ENCODE measurements at regions not wholly inside any gene's neighbourhood (a gene's known extent, or its start where the extent isn't known, plus 50 kb on each side); places are given as distances from the start of the nearest gene placed in this dataset.
A peak's percentile ranks its signal among the peaks of the same experiment; 100 is the strongest.

DNA sequence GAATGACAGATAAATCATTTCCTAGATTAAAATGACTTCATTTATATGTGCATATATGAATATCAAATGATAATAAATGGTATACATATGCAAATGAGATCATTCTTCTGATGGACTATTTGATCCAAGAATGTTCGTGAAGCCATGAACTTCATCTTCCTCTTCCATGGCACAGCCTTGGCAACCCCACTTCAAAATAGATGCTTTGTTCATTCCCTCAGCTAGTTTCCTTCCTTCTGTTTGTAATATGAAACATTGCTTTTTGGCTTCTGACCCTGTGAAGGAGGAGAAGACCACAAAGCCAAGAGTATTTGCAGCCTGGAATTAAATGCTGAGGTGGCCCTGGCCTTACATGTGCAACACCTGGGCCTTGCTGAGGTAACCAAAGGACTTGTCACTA is 106.8 kb upstream of the LIFR start:
- Histone ChIP-seq H3K4me2 (ENCODE audit: low read depth, low read length, poor library complexity, severe bottlenecking) (no peak overlapping the region), H3K9me2 (replicated peaks; ENCODE audit: low read depth, low read length) (no peaks in the 10 kb centered on the region; the same call in 1 of the 2 replicates), H3K4me1 (ENCODE audit: insufficient read depth, low read length, poor library complexity, severe bottlenecking) (no peaks in the 10 kb centered on the region), H4K20me1 (ENCODE audit: insufficient read depth, low read length, poor library complexity, severe bottlenecking) (no peaks in the 10 kb centered on the region), H2AFZ (ENCODE audit: low read length) (no peak overlapping the region), H3K9ac (ENCODE audit: low read depth, low read length, poor library complexity, severe bottlenecking) (no peak overlapping the region), H3F3A (ENCODE audit: low read depth) (no peaks in the 10 kb centered on the region), H3K36me3 (ENCODE audit: insufficient read depth, low read length) (no peaks in the 10 kb centered on the region), H3K9me3 (ENCODE audit: insufficient read depth, low read depth, low read length) (no peaks in the 10 kb centered on the region), H3K4me3 (ENCODE audit: low read length, poor library complexity, severe bottlenecking) (no peak overlapping the region), H3K79me2 (ENCODE audit: insufficient read depth, low read length) (no peaks in the 10 kb centered on the region), H3K27me3 (ENCODE audit: insufficient read depth, low read length, poor library complexity, severe bottlenecking) (peaks cover 5% of the 10 kb centered on the region)
- no peak for TF ChIP-seq EZH2phosphoT487 (IDR thresholded peaks at IDR 0.05; ENCODE audit: borderline replicate concordance)
- TF ChIP-seq, protein P1, sequence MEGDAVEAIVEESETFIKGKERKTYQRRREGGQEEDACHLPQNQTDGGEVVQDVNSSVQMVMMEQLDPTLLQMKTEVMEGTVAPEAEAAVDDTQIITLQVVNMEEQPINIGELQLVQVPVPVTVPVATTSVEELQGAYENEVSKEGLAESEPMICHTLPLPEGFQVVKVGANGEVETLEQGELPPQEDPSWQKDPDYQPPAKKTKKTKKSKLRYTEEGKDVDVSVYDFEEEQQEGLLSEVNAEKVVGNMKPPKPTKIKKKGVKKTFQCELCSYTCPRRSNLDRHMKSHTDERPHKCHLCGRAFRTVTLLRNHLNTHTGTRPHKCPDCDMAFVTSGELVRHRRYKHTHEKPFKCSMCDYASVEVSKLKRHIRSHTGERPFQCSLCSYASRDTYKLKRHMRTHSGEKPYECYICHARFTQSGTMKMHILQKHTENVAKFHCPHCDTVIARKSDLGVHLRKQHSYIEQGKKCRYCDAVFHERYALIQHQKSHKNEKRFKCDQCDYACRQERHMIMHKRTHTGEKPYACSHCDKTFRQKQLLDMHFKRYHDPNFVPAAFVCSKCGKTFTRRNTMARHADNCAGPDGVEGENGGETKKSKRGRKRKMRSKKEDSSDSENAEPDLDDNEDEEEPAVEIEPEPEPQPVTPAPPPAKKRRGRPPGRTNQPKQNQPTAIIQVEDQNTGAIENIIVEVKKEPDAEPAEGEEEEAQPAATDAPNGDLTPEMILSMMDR (conservative IDR thresholded peaks at IDR 0.05; ENCODE audit: low read length): no peak

DNA sequence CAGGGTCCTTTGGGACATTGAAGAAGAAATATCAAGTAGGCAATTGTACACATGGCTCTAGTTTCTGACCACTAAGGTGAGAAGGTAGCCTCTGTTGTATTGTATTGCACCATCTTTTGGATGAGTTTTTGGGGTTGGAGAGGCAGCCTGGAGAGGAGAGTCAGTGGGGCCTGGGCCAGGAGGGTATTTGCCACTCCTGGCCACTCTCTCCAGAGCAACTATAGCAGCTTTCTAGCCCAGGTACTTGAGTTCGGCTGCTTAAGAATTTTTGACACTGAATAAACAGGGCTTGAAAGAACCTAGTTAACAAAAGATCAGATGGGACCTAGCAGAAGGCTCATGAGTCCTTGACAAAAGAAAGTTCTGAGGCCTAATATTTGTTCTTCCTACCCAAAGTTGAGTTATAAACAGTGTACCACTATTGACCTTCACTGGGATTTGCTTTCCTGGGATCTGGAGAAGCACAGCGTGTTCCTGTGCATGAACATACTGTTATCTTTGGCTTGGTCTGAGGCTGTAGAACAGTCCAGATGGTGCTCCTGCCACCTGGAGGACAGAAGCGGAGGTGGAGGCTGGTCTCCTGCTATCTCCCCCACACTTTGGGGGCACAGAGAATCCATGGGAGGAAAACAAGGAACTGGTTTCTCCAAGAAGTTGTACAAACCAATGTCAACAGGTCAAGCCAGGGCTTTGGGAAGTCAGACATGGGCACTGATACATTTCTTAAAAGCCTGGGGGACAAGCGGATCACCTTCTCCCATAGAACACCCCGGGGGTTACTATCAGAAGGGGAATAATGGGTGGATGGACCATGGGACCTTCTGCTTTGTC is 110.4 kb upstream of the LIFR start:
- no peaks in the 10 kb centered on the region for H3K36me3 ChIP-seq (ENCODE audit: insufficient read depth, low read length)
- no peak overlapping the region for H2AFZ ChIP-seq (ENCODE audit: low read length)
- H3K9me3 ChIP-seq (ENCODE audit: insufficient read depth, low read depth, low read length): no peaks in the 10 kb centered on the region
- H3K4me3 ChIP-seq (ENCODE audit: low read length, poor library complexity, severe bottlenecking): no peak overlapping the region
- no peaks in the 10 kb centered on the region for H3K79me2 ChIP-seq (ENCODE audit: insufficient read depth, low read length)
- no peaks in the 10 kb centered on the region for H3F3A ChIP-seq (ENCODE audit: low read depth)
- no peaks in the 10 kb centered on the region; the same call in 1 of the 2 replicates for H3K9me2 ChIP-seq (replicated peaks; ENCODE audit: low read depth, low read length)
- H3K9ac ChIP-seq (ENCODE audit: low read depth, low read length, poor library complexity, severe bottlenecking): no peak overlapping the region
- no peaks in the 10 kb centered on the region for H3K27me3 ChIP-seq (ENCODE audit: insufficient read depth, low read length, poor library complexity, severe bottlenecking)
- TF ChIP-seq, protein P1 (conservative IDR thresholded peaks at IDR 0.05; ENCODE audit: low read length): peak; percentile 54
- no peak for TF ChIP-seq EZH2phosphoT487 (IDR thresholded peaks at IDR 0.05; ENCODE audit: borderline replicate concordance)
- H4K20me1 ChIP-seq (ENCODE audit: insufficient read depth, low read length, poor library complexity, severe bottlenecking): no peaks in the 10 kb centered on the region
- H3K4me1 ChIP-seq (ENCODE audit: insufficient read depth, low read length, poor library complexity, severe bottlenecking): no peaks in the 10 kb centered on the region
- H3K4me2 ChIP-seq (ENCODE audit: low read depth, low read length, poor library complexity, severe bottlenecking): no peak overlapping the region

DNA sequence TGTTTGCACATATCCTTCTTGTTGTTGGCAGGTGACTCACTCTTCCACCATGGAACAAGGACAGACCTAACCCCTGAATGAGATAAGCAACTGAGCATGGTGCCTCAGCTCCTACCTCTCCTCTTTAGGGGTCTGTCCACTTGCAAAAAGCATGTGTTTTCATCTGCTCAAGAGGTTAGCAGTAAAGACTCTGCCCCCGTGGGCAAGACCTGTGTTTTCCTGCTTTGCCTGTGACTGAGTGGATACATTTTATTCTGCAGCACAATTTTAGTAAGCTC is 111.0 kb upstream of the LIFR start:
- H3F3A ChIP-seq (ENCODE audit: low read depth): no peaks in the 10 kb centered on the region
- TF ChIP-seq EZH2phosphoT487 (IDR thresholded peaks at IDR 0.05; ENCODE audit: borderline replicate concordance): no peak
- TF ChIP-seq, protein P1 (conservative IDR thresholded peaks at IDR 0.05; ENCODE audit: low read length): no peak
- no peak overlapping the region for H3K9ac ChIP-seq (ENCODE audit: low read depth, low read length, poor library complexity, severe bottlenecking)
- no peak overlapping the region for H3K4me3 ChIP-seq (ENCODE audit: low read length, poor library complexity, severe bottlenecking)
- no peaks in the 10 kb centered on the region for H3K36me3 ChIP-seq (ENCODE audit: insufficient read depth, low read length)
- no peak overlapping the region for H2AFZ ChIP-seq (ENCODE audit: low read length)
- no peaks in the 10 kb centered on the region for H3K9me3 ChIP-seq (ENCODE audit: insufficient read depth, low read depth, low read length)
- H4K20me1 ChIP-seq (ENCODE audit: insufficient read depth, low read length, poor library complexity, severe bottlenecking): no peaks in the 10 kb centered on the region
- no peak overlapping the region for H3K4me2 ChIP-seq (ENCODE audit: low read depth, low read length, poor library complexity, severe bottlenecking)
- no peaks in the 10 kb centered on the region for H3K79me2 ChIP-seq (ENCODE audit: insufficient read depth, low read length)
- H3K9me2 ChIP-seq (replicated peaks; ENCODE audit: low read depth, low read length): no peaks in the 10 kb centered on the region; the same call in 1 of the 2 replicates
- no peaks in the 10 kb centered on the region for H3K4me1 ChIP-seq (ENCODE audit: insufficient read depth, low read length, poor library complexity, severe bottlenecking)
- H3K27me3 ChIP-seq (ENCODE audit: insufficient read depth, low read length, poor library complexity, severe bottlenecking): no peaks in the 10 kb centered on the region
